NCI-H146 treated with DMSO at 0.1 percent for 48 hours (cell line): ENCODE measurements at regions not wholly inside any gene's neighbourhood (a gene's known extent, or its start where the extent isn't known, plus 50 kb on each side); places are given as distances from the start of the nearest gene placed in this dataset.
"Not testable (repeated sequence)": the region's sequence is repeated elsewhere in the genome, so short reads cannot be mapped to it uniquely, and the experiment has no call there.

Experiments used
- DNase-seq: peaks from one replicate; lab custom pipeline; 2025; ENCODE audit not compliant: unreplicated experiment; lab: John Stamatoyannopoulos, UW

- DNase-seq: no peak
Observed at GRCh38 chr6:86738078-86738477, 199.2 kb upstream of the HTR1E start.

GRCh38 chr6:86731631-86732030 is 205.7 kb upstream of the HTR1E start:
- DNase-seq: not testable (repeated sequence)

DNA sequence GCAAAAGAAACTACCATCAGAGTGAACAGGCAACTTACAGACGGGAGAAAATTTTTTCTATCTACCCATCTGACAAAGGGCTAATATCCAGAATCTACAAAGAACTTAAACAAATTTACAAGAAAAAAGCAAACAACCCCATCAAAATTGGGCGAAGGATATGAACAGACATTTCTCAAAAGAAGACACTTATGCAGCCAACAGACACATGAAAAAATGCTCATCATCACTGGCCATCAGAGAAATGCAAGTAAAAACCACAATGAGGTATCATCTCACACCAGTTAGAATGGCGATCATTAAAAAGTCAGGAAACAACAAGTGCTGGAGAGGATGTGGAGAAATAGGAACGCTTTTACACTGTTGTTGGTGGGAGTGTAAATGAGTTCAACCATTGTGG is 206.6 kb upstream of the HTR1E start:
- not testable (repeated sequence) for DNase-seq

DNA sequence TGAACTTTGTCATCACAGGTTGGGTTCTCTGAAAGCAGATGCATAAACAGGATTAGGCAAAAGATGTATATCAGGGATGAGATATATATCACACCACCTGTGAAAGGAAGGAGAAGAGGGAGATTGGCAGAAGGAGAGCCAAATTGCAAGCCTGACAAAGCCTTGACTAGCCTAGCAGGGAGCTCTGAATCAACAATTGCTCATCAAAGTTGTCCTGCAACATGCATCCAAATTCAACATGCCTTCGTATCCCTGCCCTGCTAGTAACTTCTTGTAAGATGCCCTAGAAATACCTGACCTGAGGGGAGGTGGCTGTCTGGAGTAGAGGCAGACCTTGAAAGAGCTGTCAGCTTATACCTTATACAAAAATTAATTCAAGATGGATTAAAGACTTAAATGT is 207.1 kb upstream of the HTR1E start:
- no peak for DNase-seq

GRCh38 chr6:86728976-86729375 is 208.4 kb upstream of the HTR1E start:
- no peak for DNase-seq

- no peak for DNase-seq
Observed at GRCh38 chr6:86724695-86725094, 212.6 kb upstream of the HTR1E start.

DNA sequence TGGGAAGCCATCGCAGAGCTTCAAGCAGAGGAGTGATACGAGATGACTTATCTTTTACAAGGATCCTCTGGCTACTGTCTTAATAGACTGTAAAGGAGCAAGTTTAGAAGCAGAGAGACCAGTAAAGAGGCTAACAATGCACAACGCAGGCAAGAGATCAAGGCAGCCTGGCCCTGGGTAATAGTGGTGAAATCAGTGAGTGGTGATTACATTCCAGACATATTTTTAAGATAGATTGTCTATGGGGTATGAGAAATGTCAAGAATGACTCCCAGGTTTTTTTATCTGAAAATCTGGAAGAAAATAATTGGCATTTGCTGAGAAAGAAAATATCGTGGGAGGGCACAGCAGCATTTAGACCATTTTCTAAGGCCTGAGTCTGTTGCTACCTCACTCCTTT is 213.6 kb upstream of the HTR1E start:
- no peak for DNase-seq

GRCh38 chr6:86723151-86723550 is 214.2 kb upstream of the HTR1E start:
- DNase-seq: no peak

- DNase-seq: no peak
Observed at GRCh38 chr6:86722131-86722530, 215.2 kb upstream of the HTR1E start.

DNA sequence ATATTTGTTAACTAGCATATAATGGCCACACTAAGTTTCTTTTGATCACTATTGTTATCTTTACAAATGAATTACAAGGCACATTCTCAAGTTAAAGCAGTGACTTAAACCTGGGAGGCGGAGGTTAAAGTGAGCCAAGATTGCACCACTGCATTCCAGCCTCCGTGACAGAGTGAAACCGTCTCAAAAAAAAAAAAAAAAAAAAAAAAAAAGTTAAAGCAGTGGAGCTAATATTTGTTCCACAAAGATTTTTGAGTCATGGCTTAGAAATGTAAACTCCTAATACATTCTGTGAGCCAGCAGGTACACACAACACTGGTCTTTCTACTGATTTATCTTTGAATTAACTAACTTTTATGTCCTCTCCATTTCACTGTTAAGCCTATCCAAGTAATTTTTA is 221.7 kb upstream of the HTR1E start:
- DNase-seq: no peak

DNA sequence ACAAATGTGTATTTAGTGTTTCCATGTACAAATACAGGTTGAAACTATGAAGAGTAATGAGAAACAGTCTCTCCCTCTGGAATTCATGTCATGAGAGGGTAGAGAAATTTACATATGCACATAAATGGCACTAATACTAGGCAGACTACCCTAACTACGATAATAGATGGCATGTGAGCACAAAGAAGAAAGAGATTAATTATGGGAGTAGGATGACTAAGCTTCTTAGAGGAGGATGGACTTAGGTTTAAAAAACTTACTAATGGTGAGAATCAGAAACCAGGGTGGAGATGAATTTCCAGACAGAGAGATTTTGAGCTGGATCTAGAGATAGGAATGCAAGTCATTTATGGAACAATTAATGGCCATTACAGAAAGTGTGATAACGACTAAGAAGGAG is 225.3 kb upstream of the HTR1E start:
- DNase-seq: no peak

- DNase-seq: no peak
Observed at GRCh38 chr6:86707545-86708120, 229.7 kb upstream of the HTR1E start.

GRCh38 chr6:86706449-86706848 is 230.9 kb upstream of the HTR1E start:
- no peak for DNase-seq

GRCh38 chr6:86701228-86701627 is 236.1 kb upstream of the HTR1E start:
- not testable (repeated sequence) for DNase-seq

GRCh38 chr6:86686496-86686895 is 250.8 kb upstream of the HTR1E start:
- no peak for DNase-seq

DNA sequence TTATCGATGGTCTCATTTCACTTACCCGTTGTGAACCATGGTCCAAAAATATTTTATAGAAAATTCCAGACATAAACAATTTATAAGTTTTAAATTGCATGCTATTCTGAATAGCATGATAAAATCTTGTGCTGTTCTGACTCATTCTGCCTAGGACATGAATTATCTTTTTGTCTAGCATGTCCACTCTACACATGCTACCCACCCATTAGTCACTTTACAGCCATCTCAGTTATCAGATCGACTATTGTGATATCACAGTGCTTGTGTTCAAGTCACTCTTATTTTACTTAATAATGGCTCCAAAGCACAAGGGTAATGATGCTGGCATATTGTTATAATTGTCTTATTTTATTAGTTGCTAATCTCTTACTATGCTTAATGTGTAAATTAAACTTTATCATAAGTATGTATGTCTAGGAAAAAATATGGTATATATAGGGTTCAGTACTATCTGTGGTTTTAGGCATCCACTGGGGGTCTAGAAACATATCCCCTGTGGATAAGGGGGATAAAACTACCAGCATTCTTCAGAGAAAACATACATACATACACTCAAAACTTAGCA is 252.0 kb upstream of the HTR1E start:
- no peak for DNase-seq

DNA sequence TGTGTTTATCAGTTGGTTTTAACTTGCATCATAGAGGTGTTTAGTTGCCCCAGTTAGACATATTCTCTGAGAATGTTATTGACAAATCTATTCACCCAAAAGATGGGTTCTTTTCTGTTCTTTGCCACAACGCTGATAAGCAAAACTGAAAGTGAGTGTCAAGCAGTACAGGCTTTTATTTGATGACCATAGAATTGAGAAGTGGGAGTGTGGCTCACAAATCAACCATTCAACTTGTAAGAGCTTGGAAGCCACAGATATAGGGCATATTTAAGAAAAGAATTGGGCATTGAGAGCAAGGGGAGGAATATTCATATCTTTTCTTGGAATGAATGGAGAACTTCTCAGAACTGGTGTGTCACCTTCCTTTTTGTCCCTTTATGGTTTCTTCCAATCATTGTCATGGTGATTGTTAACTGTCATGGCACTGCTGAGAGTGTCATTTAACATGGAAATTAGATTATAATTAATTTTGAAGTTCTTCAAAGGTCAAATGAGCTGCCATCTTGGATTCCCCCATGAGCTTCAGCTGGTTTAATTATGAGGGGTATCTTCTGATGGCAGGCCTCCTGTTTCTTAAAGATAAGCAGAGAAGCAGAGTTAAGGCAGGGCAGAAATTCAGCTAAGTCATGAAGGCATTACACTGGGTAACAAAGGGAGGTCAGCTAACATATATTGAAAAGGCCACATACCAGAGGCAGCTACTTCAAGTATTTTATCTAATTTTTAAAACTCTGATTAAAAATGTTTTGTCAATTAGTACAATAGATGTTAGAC is 254.0 kb upstream of the HTR1E start:
- DNase-seq: no peak

DNA sequence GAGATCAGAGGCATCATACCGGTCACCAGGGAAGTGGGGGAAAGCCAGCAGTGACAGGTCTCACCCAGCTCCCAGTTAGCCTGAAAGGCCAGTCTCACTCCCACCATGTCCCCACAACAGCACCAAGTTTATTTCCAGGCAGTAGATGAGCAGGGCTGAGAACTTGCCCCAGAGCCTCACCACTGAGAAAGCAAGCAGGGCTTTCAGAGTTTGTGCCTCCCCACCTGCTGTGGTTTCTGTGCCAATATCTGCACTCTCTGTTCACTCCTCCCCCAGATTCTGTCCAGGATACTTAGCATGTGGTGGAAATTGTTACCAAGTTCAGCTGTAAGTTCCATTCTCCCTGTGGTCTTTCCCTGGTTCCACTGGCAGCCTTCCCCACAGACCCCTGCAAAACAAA is 255.0 kb upstream of the HTR1E start:
- DNase-seq: no peak

- DNase-seq: not testable (repeated sequence)
Observed at GRCh38 chr6:86681140-86681539, 256.2 kb upstream of the HTR1E start.

- not testable (repeated sequence) for DNase-seq
Observed at GRCh38 chr6:86672125-86672524, 265.2 kb upstream of the HTR1E start.

- no peak for DNase-seq
Observed at GRCh38 chr6:86657192-86657591, 280.1 kb upstream of the HTR1E start.

DNA sequence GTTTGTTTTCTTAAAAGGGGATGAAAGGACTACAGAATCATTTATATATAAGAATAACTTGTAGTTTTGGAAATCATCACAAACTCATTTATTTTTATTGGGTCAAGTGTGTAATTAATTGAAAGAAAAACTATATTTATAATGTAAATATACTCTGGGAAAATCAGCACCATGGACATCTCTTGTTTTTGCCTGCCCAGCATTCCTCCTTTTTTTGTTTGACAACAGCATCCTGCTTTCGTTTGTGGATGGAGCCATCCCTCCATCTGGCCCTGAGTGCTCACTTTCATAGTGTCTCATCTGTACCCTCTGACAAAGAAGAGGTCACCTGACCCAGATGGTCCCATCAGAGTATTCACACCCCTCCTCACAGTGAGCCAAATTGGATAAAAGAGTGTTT is 308.2 kb upstream of the HTR1E start:
- no peak for DNase-seq

DNA sequence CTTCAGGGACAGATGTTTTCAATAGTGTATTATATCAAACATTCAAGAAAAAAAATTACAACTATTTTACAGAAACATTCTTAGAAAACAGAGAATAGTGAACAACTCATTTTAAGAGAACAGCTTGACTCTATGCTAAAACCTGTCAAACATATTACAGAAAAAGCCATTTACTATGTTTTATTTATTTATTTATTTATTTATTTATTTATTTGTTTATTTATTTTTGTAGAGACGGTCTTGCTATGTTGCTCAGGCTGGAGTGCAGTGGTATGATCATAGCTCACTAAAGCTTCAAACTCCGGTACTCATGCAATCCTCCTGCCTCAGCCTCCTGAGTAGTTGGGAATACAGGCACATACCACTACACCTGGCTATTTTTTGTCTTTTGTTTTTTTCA is 317.9 kb upstream of the HTR1E start:
- no peak for DNase-seq
